ENCODE measurements at regions not wholly inside any gene's neighbourhood (a gene's known extent, or its start where the extent isn't known, plus 50 kb on each side); places are given as distances from the start of the nearest gene placed in this dataset.
A peak's percentile ranks its signal among the peaks of the same experiment; 100 is the strongest.

- Histone ChIP-seq H3K36me3 (ENCODE audit: control insufficient read depth, insufficient read depth, low read length) (no peaks in the 10 kb centered on the region), H3K4me1 (ENCODE audit: control insufficient read depth, insufficient read depth, low read length, poor library complexity, severe bottlenecking) (peaks cover 8% of the 10 kb centered on the region), H3K27me3 (replicated peaks; ENCODE audit: control insufficient read depth, insufficient read depth, low read length, poor library complexity, severe bottlenecking) (peaks cover 19% of the 10 kb centered on the region), H3K9me3 (ENCODE audit: control insufficient read depth, low read length) (no peaks in the 10 kb centered on the region), H3K4me3 (ENCODE audit: insufficient read depth, low read depth, low read length, poor library complexity, severe bottlenecking) (peak overlapping the region; percentile 57), H3K27ac (ENCODE audit: insufficient read depth, low read length, poor library complexity, severe bottlenecking) (no peak overlapping the region)
- DNase-seq: no peak
These were observed 61.3 kb upstream of the EPB41L1 start for GRCh38 chr20:36093025-36093803.

GRCh38 chr20:36093804-36094145 lies 60.8 kb upstream of the EPB41L1 start:
- Histone ChIP-seq H3K27ac (ENCODE audit: insufficient read depth, low read length, poor library complexity, severe bottlenecking) (no peak overlapping the region), H3K27me3 (replicated peaks; ENCODE audit: control insufficient read depth, insufficient read depth, low read length, poor library complexity, severe bottlenecking) (peaks cover 19% of the 10 kb centered on the region), H3K4me1 (ENCODE audit: control insufficient read depth, insufficient read depth, low read length, poor library complexity, severe bottlenecking) (peaks cover 8% of the 10 kb centered on the region), H3K4me3 (ENCODE audit: insufficient read depth, low read depth, low read length, poor library complexity, severe bottlenecking) (peak overlapping the region; percentile 57), H3K36me3 (ENCODE audit: control insufficient read depth, insufficient read depth, low read length) (no peaks in the 10 kb centered on the region), H3K9me3 (ENCODE audit: control insufficient read depth, low read length) (no peaks in the 10 kb centered on the region)
- no peak for DNase-seq

GRCh38 chr20:36094497-36094896 lies 60.0 kb upstream of the EPB41L1 start:
- Histone ChIP-seq H3K36me3 (ENCODE audit: control insufficient read depth, insufficient read depth, low read length) (no peaks in the 10 kb centered on the region), H3K4me1 (ENCODE audit: control insufficient read depth, insufficient read depth, low read length, poor library complexity, severe bottlenecking) (peaks cover 8% of the 10 kb centered on the region), H3K27me3 (replicated peaks; ENCODE audit: control insufficient read depth, insufficient read depth, low read length, poor library complexity, severe bottlenecking) (peaks cover 19% of the 10 kb centered on the region), H3K9me3 (ENCODE audit: control insufficient read depth, low read length) (no peaks in the 10 kb centered on the region), H3K27ac (ENCODE audit: insufficient read depth, low read length, poor library complexity, severe bottlenecking) (no peak overlapping the region), H3K4me3 (ENCODE audit: insufficient read depth, low read depth, low read length, poor library complexity, severe bottlenecking) (no peak overlapping the region)
- no peak for DNase-seq

GRCh38 chr20:36096435-36096834 lies 58.1 kb upstream of the EPB41L1 start:
- Histone ChIP-seq H3K36me3 (ENCODE audit: control insufficient read depth, insufficient read depth, low read length) (no peaks in the 10 kb centered on the region), H3K27ac (ENCODE audit: insufficient read depth, low read length, poor library complexity, severe bottlenecking) (no peak overlapping the region), H3K9me3 (ENCODE audit: control insufficient read depth, low read length) (no peaks in the 10 kb centered on the region), H3K4me1 (ENCODE audit: control insufficient read depth, insufficient read depth, low read length, poor library complexity, severe bottlenecking) (peaks cover 8% of the 10 kb centered on the region), H3K27me3 (replicated peaks; ENCODE audit: control insufficient read depth, insufficient read depth, low read length, poor library complexity, severe bottlenecking) (peaks cover 16% of the 10 kb centered on the region), H3K4me3 (ENCODE audit: insufficient read depth, low read depth, low read length, poor library complexity, severe bottlenecking) (no peak overlapping the region)
- no peak for DNase-seq

GRCh38 chr20:36097337-36098151 lies 57.0 kb upstream of the EPB41L1 start:
- Histone ChIP-seq H3K4me1 (ENCODE audit: control insufficient read depth, insufficient read depth, low read length, poor library complexity, severe bottlenecking) (peaks cover 5% of the 10 kb centered on the region), H3K36me3 (ENCODE audit: control insufficient read depth, insufficient read depth, low read length) (no peaks in the 10 kb centered on the region), H3K9me3 (ENCODE audit: control insufficient read depth, low read length) (no peaks in the 10 kb centered on the region), H3K27ac (ENCODE audit: insufficient read depth, low read length, poor library complexity, severe bottlenecking) (no peak overlapping the region), H3K27me3 (replicated peaks; ENCODE audit: control insufficient read depth, insufficient read depth, low read length, poor library complexity, severe bottlenecking) (peaks cover 10% of the 10 kb centered on the region), H3K4me3 (ENCODE audit: insufficient read depth, low read depth, low read length, poor library complexity, severe bottlenecking) (no peak overlapping the region)
- no peak for DNase-seq

- H3K4me1 ChIP-seq (ENCODE audit: control insufficient read depth, insufficient read depth, low read length, poor library complexity, severe bottlenecking): peaks cover 2% of the 10 kb centered on the region
- H3K27ac ChIP-seq (ENCODE audit: insufficient read depth, low read length, poor library complexity, severe bottlenecking): no peak overlapping the region
- H3K27me3 ChIP-seq (replicated peaks; ENCODE audit: control insufficient read depth, insufficient read depth, low read length, poor library complexity, severe bottlenecking): peaks cover 4% of the 10 kb centered on the region
- H3K4me3 ChIP-seq (ENCODE audit: insufficient read depth, low read depth, low read length, poor library complexity, severe bottlenecking): no peak overlapping the region
- H3K36me3 ChIP-seq (ENCODE audit: control insufficient read depth, insufficient read depth, low read length): no peaks in the 10 kb centered on the region
- no peak for DNase-seq
- H3K9me3 ChIP-seq (ENCODE audit: control insufficient read depth, low read length): no peaks in the 10 kb centered on the region
These were observed 56.2 kb upstream of the EPB41L1 start for GRCh38 chr20:36098364-36098763.

GRCh38 chr20:36099106-36099505 lies 55.4 kb upstream of the EPB41L1 start:
- Histone ChIP-seq H3K4me1 (ENCODE audit: control insufficient read depth, insufficient read depth, low read length, poor library complexity, severe bottlenecking) (no peaks in the 10 kb centered on the region), H3K36me3 (ENCODE audit: control insufficient read depth, insufficient read depth, low read length) (no peaks in the 10 kb centered on the region), H3K27me3 (replicated peaks; ENCODE audit: control insufficient read depth, insufficient read depth, low read length, poor library complexity, severe bottlenecking) (no peaks in the 10 kb centered on the region), H3K4me3 (ENCODE audit: insufficient read depth, low read depth, low read length, poor library complexity, severe bottlenecking) (no peak overlapping the region), H3K9me3 (ENCODE audit: control insufficient read depth, low read length) (no peaks in the 10 kb centered on the region), H3K27ac (ENCODE audit: insufficient read depth, low read length, poor library complexity, severe bottlenecking) (no peak overlapping the region)
- DNase-seq: no peak

- H3K27me3 ChIP-seq (replicated peaks; ENCODE audit: control insufficient read depth, insufficient read depth, low read length, poor library complexity, severe bottlenecking): no peaks in the 10 kb centered on the region
- H3K4me1 ChIP-seq (ENCODE audit: control insufficient read depth, insufficient read depth, low read length, poor library complexity, severe bottlenecking): no peaks in the 10 kb centered on the region
- DNase-seq: no peak
- H3K27ac ChIP-seq (ENCODE audit: insufficient read depth, low read length, poor library complexity, severe bottlenecking): no peak overlapping the region
- no peaks in the 10 kb centered on the region for H3K36me3 ChIP-seq (ENCODE audit: control insufficient read depth, insufficient read depth, low read length)
- no peak overlapping the region for H3K4me3 ChIP-seq (ENCODE audit: insufficient read depth, low read depth, low read length, poor library complexity, severe bottlenecking)
- no peaks in the 10 kb centered on the region for H3K9me3 ChIP-seq (ENCODE audit: control insufficient read depth, low read length)
These were observed 53.3 kb upstream of the EPB41L1 start for GRCh38 chr20:36101192-36101591.

GRCh38 chr20:36102306-36102705 lies 52.2 kb upstream of the EPB41L1 start:
- DNase-seq: no peak
- no peak overlapping the region for H3K27ac ChIP-seq (ENCODE audit: insufficient read depth, low read length, poor library complexity, severe bottlenecking)
- H3K9me3 ChIP-seq (ENCODE audit: control insufficient read depth, low read length): no peaks in the 10 kb centered on the region
- no peak overlapping the region for H3K4me3 ChIP-seq (ENCODE audit: insufficient read depth, low read depth, low read length, poor library complexity, severe bottlenecking)
- H3K27me3 ChIP-seq (replicated peaks; ENCODE audit: control insufficient read depth, insufficient read depth, low read length, poor library complexity, severe bottlenecking): no peaks in the 10 kb centered on the region
- no peaks in the 10 kb centered on the region for H3K4me1 ChIP-seq (ENCODE audit: control insufficient read depth, insufficient read depth, low read length, poor library complexity, severe bottlenecking)
- H3K36me3 ChIP-seq (ENCODE audit: control insufficient read depth, insufficient read depth, low read length): no peaks in the 10 kb centered on the region

All from effector memory CD4-positive, alpha-beta T cell (primary cell).